LNCAP (cell line): ENCODE measurements at regions not wholly inside any gene's neighbourhood (a gene's known extent, or its start where the extent isn't known, plus 50 kb on each side); places are given as distances from the start of the nearest gene placed in this dataset.

ENCODE experiments used
- CTCF ChIP-seq: fragments of 450-650 bp; IDR thresholded peaks from 2 replicates; pipeline ENCODE4 v1.5.1; 2017; ENCODE audit warnings: mild to moderate bottlenecking

- TF ChIP-seq CTCF: no peak
These were observed 1091.9 kb upstream of the FANCL start for GRCh38 chr2:59333007-59333406.

GRCh38 chr2:59322870-59323269 is 1081.7 kb upstream of the FANCL start:
- no peak for TF ChIP-seq CTCF

- no peak for TF ChIP-seq CTCF
These were observed 1080.9 kb upstream of the FANCL start for GRCh38 chr2:59322005-59322404.

- TF ChIP-seq CTCF: no peak
These were observed 1073.1 kb upstream of the FANCL start for GRCh38 chr2:59314031-59314766.

- no peak for TF ChIP-seq CTCF
These were observed 1072.1 kb upstream of the FANCL start for GRCh38 chr2:59312967-59313940.

GRCh38 chr2:59312029-59312428 is 1070.9 kb upstream of the FANCL start:
- TF ChIP-seq CTCF: no peak

GRCh38 chr2:59308108-59308507 is 1067.0 kb upstream of the FANCL start:
- TF ChIP-seq CTCF: no peak
